Esophagus (tissue), 2 donors: ENCODE measurements at regions not wholly inside any gene's neighbourhood (a gene's known extent, or its start where the extent isn't known, plus 50 kb on each side); places are given as distances from the start of the nearest gene placed in this dataset.

Experiments
- H3K27ac ChIP-seq, 2 donors: one replicate each; pipeline ENCODE4 v1.5.1; 2013; ENCODE audit warnings: low read depth in 2 of 2, mild to moderate bottlenecking in 2 of 2, inconsistent platforms in 1 of 2, low read length in 1 of 2, moderate library complexity in 1 of 2
- H3K27me3 ChIP-seq, 2 donors: one replicate each; pipeline ENCODE4 v1.6.1; 2013; ENCODE audit warnings: low read length in 2 of 2, control low read depth in 1 of 2, mild to moderate bottlenecking in 1 of 2; ENCODE audit not compliant: insufficient read depth in 2 of 2, control insufficient read depth in 1 of 2
- H3K36me3 ChIP-seq, 2 donors: one replicate each; pipeline ENCODE4 v1.6.1; 2013; ENCODE audit warnings: low read length in 1 of 2; ENCODE audit not compliant: control insufficient read depth in 2 of 2, insufficient read depth in 2 of 2
- H3K4me1 ChIP-seq, 2 donors: one replicate each; pipeline ENCODE4 v1.6.1; 2013; ENCODE audit warnings: low read length in 1 of 2; ENCODE audit not compliant: control insufficient read depth in 2 of 2, insufficient read depth in 2 of 2
- H3K4me3 ChIP-seq, 2 donors: one replicate each; pipeline ENCODE4 v1.5.1; 2013; ENCODE audit warnings: low read length in 2 of 2, mild to moderate bottlenecking in 2 of 2, low read depth in 1 of 2, moderate library complexity in 1 of 2
- H3K9me3 ChIP-seq, 2 donors: one replicate each; pipeline ENCODE4 v1.6.1; 2013; ENCODE audit warnings: mild to moderate bottlenecking in 2 of 2, low read depth in 1 of 2, low read length in 1 of 2, moderate library complexity in 1 of 2; ENCODE audit not compliant: control insufficient read depth in 2 of 2, insufficient read depth in 1 of 2
- WGBS, 2 donors: extraction: QIAGEN DNeasy Blood & Tissue Kit; methylation state at CpG; one replicate each; pipeline ENCODE4 v1.1.7; 2013; 5-methylcytosine and 5-hydroxymethylcytosine counted together
- donor health status: healthy with polysubstance abuse.
- donor health status: Bipolar disorder and iron deficiency.

DNA sequence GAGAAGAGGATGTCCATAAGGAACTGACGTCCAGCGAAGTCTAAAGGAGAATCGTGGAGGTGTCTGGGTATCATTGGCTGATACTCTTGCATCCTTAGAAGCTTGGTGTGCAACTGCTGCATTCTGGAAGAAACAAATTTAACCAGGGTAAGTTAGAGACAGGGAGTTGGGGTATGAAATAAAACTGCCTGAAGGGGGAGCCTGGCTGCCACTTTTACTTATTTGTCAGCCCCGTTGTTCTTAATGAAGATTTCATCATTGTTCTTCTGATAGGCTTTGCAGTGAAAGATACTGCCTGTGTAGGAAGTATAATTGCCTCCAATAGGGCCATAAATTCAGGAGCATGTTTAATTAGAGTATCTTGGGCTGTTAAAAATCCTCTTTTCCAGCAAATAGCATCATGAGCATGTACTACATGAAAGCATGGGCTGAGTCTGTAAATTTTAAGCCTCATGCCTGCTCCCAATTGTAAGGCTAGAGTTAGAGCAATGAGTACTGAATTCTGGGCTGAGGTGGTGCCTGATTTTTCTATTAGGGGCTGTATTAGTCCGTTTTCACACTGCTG is 1264.5 kb upstream of the ACO1 start:
- 42 to 45% methylated on average over 5 of the region's 5 CpGs for WGBS, 2 donors
- Histone ChIP-seq H3K9me3 (peaks cover 2 to 3% of the 10 kb centered on the region in 2 donors), H3K4me1 (no peaks in the 10 kb centered on the region), H3K27me3 (no peaks in the 10 kb centered on the region), H3K36me3 (no peaks in the 10 kb centered on the region), H3K27ac (no peak overlapping the region), H3K4me3 (no peak overlapping the region)

GRCh38 chr9:31124389-31124788 is 1260.1 kb upstream of the ACO1 start:
- Histone ChIP-seq H3K9me3 (peaks cover 2 to 3% of the 10 kb centered on the region in 2 donors), H3K27ac (no peak overlapping the region), H3K27me3 (no peaks in the 10 kb centered on the region), H3K36me3 (no peaks in the 10 kb centered on the region), H3K4me3 (no peak overlapping the region), H3K4me1 (no peaks in the 10 kb centered on the region)
- WGBS, 2 donors, result 46 to 48% methylated on average over 1 of the region's 1 CpG

GRCh38 chr9:31135567-31135966 is 1248.9 kb upstream of the ACO1 start:
- 70 to 72% methylated on average over 3 of the region's 3 CpGs for WGBS, 2 donors
- Histone ChIP-seq H3K36me3 (no peaks in the 10 kb centered on the region), H3K27me3 (no peaks in the 10 kb centered on the region), H3K9me3 (no peaks in the 10 kb centered on the region), H3K4me3 (no peak overlapping the region), H3K27ac (no peak overlapping the region), H3K4me1 (no peaks in the 10 kb centered on the region)

- Histone ChIP-seq H3K4me3 (no peak overlapping the region), H3K9me3 (no peaks in the 10 kb centered on the region), H3K27me3 (no peaks in the 10 kb centered on the region), H3K36me3 (no peaks in the 10 kb centered on the region), H3K27ac (no peak overlapping the region), H3K4me1 (no peaks in the 10 kb centered on the region)
- 87 to 88% methylated on average over 2 of the region's 2 CpGs for WGBS, 2 donors
These were observed 1247.9 kb upstream of the ACO1 start for GRCh38 chr9:31136524-31136923.

DNA sequence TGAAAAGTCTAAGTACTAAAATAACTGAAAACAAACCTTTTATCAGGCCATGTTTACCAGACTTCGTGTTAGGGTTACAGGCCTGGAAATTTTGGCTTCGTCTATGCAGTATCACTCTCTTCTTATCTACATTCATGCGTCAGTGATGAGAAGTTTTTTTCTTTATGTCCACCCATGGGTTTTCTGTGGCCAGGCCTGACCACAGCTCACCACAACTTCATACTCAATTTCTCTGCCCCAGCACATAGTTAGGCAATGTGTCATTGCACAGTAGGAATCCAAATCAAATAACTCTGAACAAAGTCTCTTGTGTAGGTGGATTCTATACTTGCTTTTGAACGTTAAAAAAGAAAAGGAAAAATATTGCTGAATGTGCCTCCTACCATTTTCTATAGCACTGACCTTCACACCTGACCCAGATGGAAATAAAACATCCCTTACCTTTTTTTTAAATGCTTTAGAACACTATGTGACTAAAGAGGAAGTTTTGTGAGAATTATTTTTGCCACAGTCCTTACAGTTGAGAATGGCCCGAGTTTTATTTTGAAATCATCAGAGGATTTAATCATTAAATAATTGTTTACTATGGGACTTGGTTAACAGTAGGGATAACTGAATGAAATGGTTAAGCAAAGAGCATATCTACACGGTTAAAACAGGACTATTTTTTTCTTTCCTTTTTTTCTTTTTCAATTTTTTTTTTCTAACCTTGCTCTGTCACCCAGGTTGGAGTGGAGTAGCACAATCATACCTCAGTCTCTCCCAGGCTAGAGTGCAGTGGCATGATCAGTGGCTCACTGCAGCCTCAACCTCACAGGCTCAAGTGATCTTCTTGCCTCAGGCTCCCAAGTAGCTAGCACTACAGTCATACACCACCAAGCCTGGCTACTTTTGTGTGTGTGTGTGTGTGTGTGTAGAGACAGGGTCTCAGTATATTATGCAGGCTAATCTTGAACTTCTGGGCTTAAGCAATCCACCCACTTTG is 1247.0 kb upstream of the ACO1 start:
- Histone ChIP-seq H3K4me3 (no peak overlapping the region), H3K27ac (no peak overlapping the region), H3K27me3 (no peaks in the 10 kb centered on the region), H3K4me1 (no peaks in the 10 kb centered on the region), H3K9me3 (no peaks in the 10 kb centered on the region), H3K36me3 (no peaks in the 10 kb centered on the region)
- 56 to 65% methylated on average over 6 of the region's 6 CpGs for WGBS, 2 donors

- no peaks in the 10 kb centered on the region for H3K9me3 ChIP-seq
- no peaks in the 10 kb centered on the region for H3K27me3 ChIP-seq
- WGBS, 2 donors, result 16 to 29% methylated on average over 1 of the region's 1 CpG
- H3K4me3 ChIP-seq, result no peak overlapping the region
- H3K27ac ChIP-seq, result no peak overlapping the region
- H3K36me3 ChIP-seq, result no peaks in the 10 kb centered on the region
- H3K4me1 ChIP-seq, result no peaks in the 10 kb centered on the region
These were observed 1244.1 kb upstream of the ACO1 start for GRCh38 chr9:31140316-31140715.

- Histone ChIP-seq H3K27ac (no peak overlapping the region), H3K36me3 (no peaks in the 10 kb centered on the region), H3K9me3 (no peaks in the 10 kb centered on the region), H3K4me1 (no peaks in the 10 kb centered on the region), H3K27me3 (no peaks in the 10 kb centered on the region), H3K4me3 (no peak overlapping the region)
- WGBS, 2 donors, result 31 to 37% methylated on average over 3 of the region's 3 CpGs
These were observed 1242.0 kb upstream of the ACO1 start for GRCh38 chr9:31142456-31142855.

- Histone ChIP-seq H3K4me1 (no peaks in the 10 kb centered on the region), H3K36me3 (no peaks in the 10 kb centered on the region), H3K9me3 (no peaks in the 10 kb centered on the region), H3K27ac (no peak overlapping the region), H3K27me3 (no peaks in the 10 kb centered on the region), H3K4me3 (no peak overlapping the region)
- WGBS, 2 donors, result 57 to 62% methylated on average over 3 of the region's 3 CpGs
These were observed 1239.8 kb upstream of the ACO1 start for GRCh38 chr9:31144614-31145013.

GRCh38 chr9:31146485-31147166 is 1237.8 kb upstream of the ACO1 start:
- Histone ChIP-seq H3K4me3 (no peak overlapping the region), H3K9me3 (no peaks in the 10 kb centered on the region), H3K4me1 (no peaks in the 10 kb centered on the region), H3K27me3 (no peaks in the 10 kb centered on the region), H3K36me3 (no peaks in the 10 kb centered on the region), H3K27ac (no peak overlapping the region)
- WGBS, 2 donors, result 69 to 75% methylated on average over 3 of the region's 3 CpGs
